GM19238 (cell line): ENCODE measurements at regions not wholly inside any gene's neighbourhood (a gene's known extent, or its start where the extent isn't known, plus 50 kb on each side); places are given as distances from the start of the nearest gene placed in this dataset.

Experiments used
- DNase-seq: peaks from one replicate; pipeline ENCODE4 v3.0.0; 2011; ENCODE audit warnings: low spot score; ENCODE audit not compliant: insufficient read length

DNA sequence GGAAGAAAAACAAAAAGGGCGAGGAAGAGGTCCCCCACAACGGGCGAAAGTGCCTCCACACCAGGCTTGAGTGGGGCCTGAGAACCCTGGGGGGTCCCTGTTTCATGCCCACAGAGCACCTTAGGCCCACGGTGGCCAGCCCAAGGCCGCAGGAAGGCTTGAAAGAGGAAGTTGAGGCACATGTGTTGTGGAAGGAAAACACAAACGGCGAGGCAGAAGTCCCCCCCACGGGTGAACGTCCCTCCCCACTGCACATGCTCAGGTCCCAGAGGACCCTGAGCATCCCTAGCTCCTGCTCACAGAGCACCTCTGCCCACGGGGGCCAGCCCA is 371.5 kb downstream of the ALG10 start:
- DNase-seq = no peak

- no peak for DNase-seq
Observed at GRCh38 chr12:34394211-34395055, 372.1 kb downstream of the ALG10 start.

GRCh38 chr12:34395056-34396005 is 373.0 kb downstream of the ALG10 start:
- no peak for DNase-seq

DNA sequence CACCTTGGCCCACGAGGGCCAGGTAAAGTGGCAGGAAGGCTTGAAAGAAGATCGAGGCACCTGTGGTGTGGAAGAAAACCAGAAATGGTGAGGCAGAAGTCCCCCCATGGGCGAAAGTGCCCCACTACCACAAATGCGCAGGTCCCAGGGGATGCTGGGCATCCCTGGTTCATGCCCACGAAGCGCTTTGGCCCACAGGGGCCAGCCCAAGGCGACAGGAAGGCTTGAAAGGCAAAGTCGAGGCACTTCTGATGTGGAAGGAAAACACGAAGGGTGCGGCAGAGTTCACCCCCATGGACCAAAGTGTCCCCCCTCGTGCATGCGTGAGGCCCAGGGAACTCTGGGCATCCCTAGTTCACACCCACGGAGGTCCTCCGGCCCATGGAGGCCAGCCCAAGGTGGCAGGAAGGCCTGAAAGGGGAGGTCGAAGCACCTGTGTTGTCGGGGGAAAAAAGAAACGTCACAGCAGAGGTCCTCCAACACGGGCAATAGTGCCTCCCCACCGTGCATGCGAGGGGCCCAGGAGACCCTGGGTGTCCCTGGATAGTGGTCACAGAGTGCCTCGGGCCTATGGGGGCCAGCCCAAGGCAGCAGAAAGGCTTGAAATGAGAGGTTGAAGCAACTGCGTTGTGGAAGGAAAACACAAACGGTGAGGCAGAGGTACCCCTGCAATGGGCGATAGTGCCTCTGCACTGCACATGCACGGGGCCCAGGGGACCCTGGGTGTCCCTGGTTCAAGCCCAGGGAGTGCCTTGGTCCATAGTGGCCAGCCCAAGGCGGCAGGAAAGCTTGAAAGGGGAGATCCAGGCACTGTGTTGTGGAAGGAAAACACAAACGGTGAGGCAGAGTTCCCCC is 373.9 kb downstream of the ALG10 start:
- no peak for DNase-seq

- DNase-seq = no peak
Observed at GRCh38 chr12:34396861-34397590, 374.7 kb downstream of the ALG10 start.

- DNase-seq = no peak
Observed at GRCh38 chr12:34397591-34398365, 375.5 kb downstream of the ALG10 start.

GRCh38 chr12:34398366-34398705 is 376.0 kb downstream of the ALG10 start:
- DNase-seq = no peak

DNA sequence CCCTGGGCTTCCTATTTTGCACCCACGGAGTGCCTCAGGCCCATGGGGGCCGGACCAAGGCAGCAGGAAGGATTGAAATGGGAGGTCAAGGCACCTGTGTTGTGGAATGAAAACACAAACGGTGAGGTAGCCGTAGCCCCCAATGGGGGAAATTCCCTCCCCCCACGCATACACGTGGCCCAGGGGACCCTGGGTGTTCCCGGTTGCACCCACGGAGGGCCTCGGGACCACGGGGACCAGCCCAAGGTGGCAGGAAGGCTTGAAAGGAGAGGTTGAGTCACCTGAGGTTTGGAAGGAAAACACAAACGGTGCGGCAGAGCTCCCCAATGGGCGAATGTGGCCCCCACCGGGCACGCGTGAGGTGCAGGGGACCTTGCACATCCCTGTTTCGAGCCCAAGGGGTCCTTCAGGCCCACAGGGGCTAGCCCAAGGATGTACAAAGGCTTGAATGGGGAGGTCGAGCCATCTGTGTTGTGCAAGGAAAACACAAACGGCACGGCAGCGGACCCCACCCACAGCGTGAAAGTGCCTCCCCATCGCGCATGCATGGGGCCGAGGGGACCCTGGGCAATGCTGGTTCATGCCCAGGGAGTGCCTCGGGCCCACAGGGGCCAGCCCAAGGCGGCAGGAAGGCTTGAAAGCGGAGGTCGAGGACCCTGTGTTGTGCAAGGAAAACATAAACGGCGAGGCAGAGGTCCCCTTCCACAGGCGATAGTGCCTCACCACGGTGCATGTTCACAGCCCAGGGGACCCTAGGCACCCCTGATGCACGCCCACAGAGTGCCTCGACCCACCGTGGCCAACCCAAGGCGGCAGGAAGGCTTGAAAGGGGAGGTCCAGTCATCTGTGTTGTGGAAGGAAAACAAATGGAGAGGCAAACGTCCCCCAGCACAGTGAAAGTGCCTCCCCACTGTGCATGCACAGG is 376.7 kb downstream of the ALG10 start:
- DNase-seq = no peak

DNA sequence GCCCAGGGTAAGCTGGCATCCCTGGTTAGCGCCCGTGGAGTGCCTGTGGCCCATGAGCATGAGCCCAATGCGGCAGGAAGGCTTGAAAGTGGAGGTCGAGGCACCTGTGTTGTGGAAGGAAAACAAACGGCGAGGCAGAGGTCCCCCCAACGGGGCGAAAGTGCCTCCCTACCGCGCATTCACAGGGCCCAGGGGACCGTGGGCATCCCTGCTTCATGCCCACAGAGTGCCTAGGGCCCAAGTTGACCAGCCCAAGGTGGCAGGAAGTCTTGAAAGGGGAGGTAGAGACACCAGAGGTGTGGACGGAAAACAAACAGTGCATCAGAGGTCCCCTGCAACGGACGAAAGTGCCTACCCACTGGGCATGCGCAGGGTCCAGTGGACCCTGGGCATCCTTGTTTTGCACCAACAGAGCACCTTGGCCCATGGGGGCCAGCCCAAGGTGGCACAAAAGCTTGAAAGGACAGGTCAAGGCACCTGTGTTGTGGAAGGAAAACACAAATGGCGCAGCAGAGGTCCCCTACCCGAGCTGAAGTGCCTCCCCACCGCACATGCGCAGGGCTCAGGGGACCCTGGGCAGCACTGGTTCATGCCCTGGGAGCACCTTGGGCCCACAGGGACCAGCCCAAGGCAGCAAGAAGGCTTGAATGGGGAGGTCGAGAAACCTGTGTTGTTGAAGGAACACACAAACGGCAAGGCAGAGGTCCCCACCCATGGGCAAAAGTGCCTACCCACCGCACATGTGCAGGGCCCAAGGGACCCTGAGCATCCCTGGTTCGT is 377.5 kb downstream of the ALG10 start:
- DNase-seq = no peak

DNA sequence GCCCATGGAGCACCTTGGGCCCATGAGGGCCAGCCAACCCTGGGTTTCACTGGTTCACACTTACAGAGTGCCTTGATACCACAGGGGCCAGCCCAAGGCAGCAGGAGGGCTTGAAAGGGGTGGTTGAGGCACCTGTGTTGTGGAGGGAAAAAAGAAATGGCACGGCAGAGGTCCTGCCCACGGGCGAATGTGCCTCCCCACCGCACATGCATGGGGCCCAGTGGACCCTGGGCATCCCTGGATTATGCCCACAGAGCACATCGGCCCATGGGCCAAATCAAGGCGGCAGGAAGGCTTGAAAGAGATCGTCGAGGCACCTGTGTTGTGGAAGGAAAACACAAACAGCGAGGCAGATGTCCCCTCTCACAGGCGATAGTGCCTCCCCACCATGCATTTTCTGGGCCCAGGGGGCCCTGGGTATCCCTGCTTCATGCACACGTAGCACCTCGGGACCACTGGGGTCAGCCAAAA is 378.1 kb downstream of the ALG10 start:
- DNase-seq = no peak

DNA sequence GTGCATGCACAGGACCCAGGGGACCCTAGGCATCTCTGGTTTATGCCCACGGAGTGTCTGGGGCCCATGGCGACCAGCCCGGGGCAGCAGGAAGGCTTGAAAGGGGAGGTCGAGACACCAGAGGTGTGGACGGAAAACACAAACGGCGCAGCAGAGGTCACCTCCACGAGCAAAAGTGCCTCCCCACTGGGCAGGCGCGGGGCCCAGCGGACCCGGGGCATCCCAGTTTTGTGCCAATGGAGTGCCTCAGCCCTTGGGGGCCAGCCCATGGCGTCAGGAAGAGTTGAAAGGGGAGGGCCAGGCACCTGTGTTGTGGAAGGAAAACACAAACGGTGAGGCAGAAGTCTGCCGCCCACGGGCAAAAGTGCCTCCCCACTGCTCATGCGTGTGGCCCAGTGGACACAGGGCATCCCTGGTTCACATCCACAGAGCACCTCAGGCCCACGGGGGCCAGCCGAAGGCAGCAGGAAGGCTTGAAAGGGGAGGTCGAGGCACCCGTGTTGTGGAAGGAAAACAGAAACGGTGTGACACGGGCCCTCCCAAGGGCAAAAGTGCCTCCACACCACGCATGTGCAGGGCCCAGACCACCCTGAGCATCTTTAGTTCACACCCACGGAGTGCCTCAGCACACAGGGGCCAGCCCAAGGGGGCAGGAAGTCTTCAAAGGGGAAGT is 378.8 kb downstream of the ALG10 start:
- DNase-seq = no peak

GRCh38 chr12:34401659-34402227 is 379.4 kb downstream of the ALG10 start:
- no peak for DNase-seq

DNA sequence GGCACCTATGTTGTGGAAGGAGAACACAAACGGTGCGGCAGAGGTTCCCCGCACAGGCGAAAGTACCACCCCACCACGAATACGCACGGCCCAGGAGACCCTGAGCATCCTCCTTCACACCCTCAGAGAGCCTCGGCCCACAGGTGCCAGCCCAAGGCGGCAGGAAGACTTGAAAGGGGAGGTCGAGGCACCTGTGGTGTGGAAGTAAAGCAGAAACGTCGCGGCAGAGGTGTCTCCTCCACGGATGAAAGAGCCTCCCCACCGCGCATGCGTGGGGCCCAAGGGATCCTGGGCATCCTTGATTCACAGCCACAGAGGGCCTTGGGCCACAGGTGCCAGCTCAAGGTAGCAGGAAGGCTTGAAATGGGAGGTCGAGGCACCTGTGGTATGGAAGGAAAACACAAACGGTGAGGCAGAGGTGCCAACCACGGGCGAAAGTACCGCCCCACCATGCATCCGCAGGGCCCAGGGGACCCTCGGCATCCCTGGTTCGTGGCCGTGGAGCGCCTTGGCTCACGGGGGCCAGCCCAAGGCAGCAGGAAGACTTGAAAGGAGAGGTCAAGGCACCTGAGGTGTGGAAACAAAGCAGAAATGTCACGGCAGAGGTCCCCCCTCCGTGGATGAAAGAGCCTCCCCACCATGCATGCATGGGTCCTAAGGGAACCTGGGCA is 380.1 kb downstream of the ALG10 start:
- no peak for DNase-seq

- DNase-seq = no peak
Observed at GRCh38 chr12:34402899-34403705, 380.8 kb downstream of the ALG10 start.

GRCh38 chr12:34403706-34404376 is 381.5 kb downstream of the ALG10 start:
- no peak for DNase-seq
